H4 (cell line): ENCODE measurements at regions not wholly inside any gene's neighbourhood (a gene's known extent, or its start where the extent isn't known, plus 50 kb on each side); places are given as distances from the start of the nearest gene placed in this dataset.

Experiments
- DNase-seq: peaks from one replicate; pipeline ENCODE4 v3.0.0-alpha.2; 2015; ENCODE audit warnings: low spot score

GRCh38 chr12:32047357-32048212 lies 59.1 kb upstream of the BICD1 start:
- DNase-seq, result no peak

- no peak for DNase-seq
Measured at GRCh38 chr12:32048791-32049190, 57.9 kb upstream of the BICD1 start.

GRCh38 chr12:32049956-32050355 lies 56.7 kb upstream of the BICD1 start:
- DNase-seq, result peak; percentile 85

- peak; percentile 92 for DNase-seq
Measured at GRCh38 chr12:32051511-32052211, 55.0 kb upstream of the BICD1 start.

- DNase-seq, result no peak
Measured at GRCh38 chr12:32052212-32052713, 54.4 kb upstream of the BICD1 start.

GRCh38 chr12:32053881-32054624 lies 52.6 kb upstream of the BICD1 start:
- DNase-seq, result no peak
